Smooth muscle cell of the brain vasculature (primary cell): ENCODE measurements at regions not wholly inside any gene's neighbourhood (a gene's known extent, or its start where the extent isn't known, plus 50 kb on each side); places are given as distances from the start of the nearest gene placed in this dataset.

ENCODE experiments used
- DNase-seq: peaks from one replicate; pipeline ENCODE4 v3.0.0-alpha.2; 2012; ENCODE audit warnings: low read depth, low spot score

- no peak for DNase-seq
These were observed 62.9 kb upstream of the OXGR1 start for GRCh38 chr13:97057176-97057575.

- DNase-seq: no peak
These were observed 64.1 kb upstream of the OXGR1 start for GRCh38 chr13:97058391-97058790.

- no peak for DNase-seq
These were observed 64.7 kb upstream of the OXGR1 start for GRCh38 chr13:97058926-97059325.

- no peak for DNase-seq
These were observed 73.0 kb upstream of the OXGR1 start for GRCh38 chr13:97067017-97067895.

GRCh38 chr13:97068151-97068550 is 73.9 kb upstream of the OXGR1 start:
- DNase-seq: peak; percentile 84

GRCh38 chr13:97069050-97069815 is 75.0 kb upstream of the OXGR1 start:
- DNase-seq: no peak

- no peak for DNase-seq
These were observed 78.0 kb upstream of the OXGR1 start for GRCh38 chr13:97072297-97072696.

GRCh38 chr13:97074618-97075017 is 80.3 kb upstream of the OXGR1 start:
- no peak for DNase-seq

- no peak for DNase-seq
These were observed 82.6 kb upstream of the OXGR1 start for GRCh38 chr13:97076898-97077297.

GRCh38 chr13:97077341-97077740 is 83.1 kb upstream of the OXGR1 start:
- no peak for DNase-seq

- no peak for DNase-seq
These were observed 85.5 kb upstream of the OXGR1 start for GRCh38 chr13:97079726-97080125.

GRCh38 chr13:97082461-97083207 is 88.4 kb upstream of the OXGR1 start:
- no peak for DNase-seq

- no peak for DNase-seq
These were observed 96.9 kb upstream of the OXGR1 start for GRCh38 chr13:97091196-97091595.

- no peak for DNase-seq
These were observed 106.5 kb upstream of the OXGR1 start for GRCh38 chr13:97100821-97101220.

- no peak for DNase-seq
These were observed 107.8 kb upstream of the OXGR1 start for GRCh38 chr13:97101912-97102708.

GRCh38 chr13:97106323-97106722 is 112.0 kb upstream of the OXGR1 start:
- no peak for DNase-seq

GRCh38 chr13:97107815-97108529 is 113.7 kb upstream of the OXGR1 start:
- no peak for DNase-seq

- DNase-seq: no peak
These were observed 113.6 kb upstream of the MBNL2 start for GRCh38 chr13:97108530-97108900.

- no peak for DNase-seq
These were observed 112.9 kb upstream of the MBNL2 start for GRCh38 chr13:97109256-97109655.

- peak; percentile 47 for DNase-seq
These were observed 112.2 kb upstream of the MBNL2 start for GRCh38 chr13:97109841-97110492.
